DND-41 (cell line): ENCODE measurements at regions not wholly inside any gene's neighbourhood (a gene's known extent, or its start where the extent isn't known, plus 50 kb on each side); places are given as distances from the start of the nearest gene placed in this dataset.

Experiments used
- EZH2 ChIP-seq: IDR thresholded peaks from 3 replicates; pipeline ENCODE4 v1.6.1; 2012; ENCODE audit warnings: borderline replicate concordance, low read depth, mild to moderate bottlenecking, moderate library complexity, low read length, inconsistent platforms; ENCODE audit not compliant: severe bottlenecking
- TF ChIP-seq, protein P1 (sequence below): IDR thresholded peaks from 2 replicates; pipeline ENCODE4 v1.5.1; 2012; ENCODE audit warnings: borderline replicate concordance, low read length, moderate library complexity, mild to moderate bottlenecking; ENCODE audit not compliant: poor library complexity, severe bottlenecking; ENCODE audit errors: extremely low read depth

DNA sequence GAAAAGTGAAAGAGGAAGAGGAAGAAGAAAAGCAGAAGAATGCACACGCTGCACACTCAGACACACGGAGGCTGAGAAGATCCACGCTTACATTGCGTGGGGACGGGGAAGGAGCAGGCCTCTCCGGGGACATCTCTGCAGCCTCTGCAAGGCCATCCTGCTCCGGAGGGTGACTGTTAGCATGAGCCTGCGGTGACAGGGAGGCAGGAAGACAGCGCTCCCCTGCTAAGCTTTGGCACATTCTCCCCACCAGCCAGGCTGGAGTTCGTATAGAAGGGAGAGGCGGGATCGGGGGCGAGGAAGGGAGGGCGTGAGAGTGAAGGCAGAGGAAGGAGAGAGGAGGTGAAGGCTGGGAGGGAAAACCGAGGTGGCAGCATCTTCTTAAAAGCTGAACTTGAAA is 366.0 kb upstream of the SHH start:
- TF ChIP-seq, protein P1, sequence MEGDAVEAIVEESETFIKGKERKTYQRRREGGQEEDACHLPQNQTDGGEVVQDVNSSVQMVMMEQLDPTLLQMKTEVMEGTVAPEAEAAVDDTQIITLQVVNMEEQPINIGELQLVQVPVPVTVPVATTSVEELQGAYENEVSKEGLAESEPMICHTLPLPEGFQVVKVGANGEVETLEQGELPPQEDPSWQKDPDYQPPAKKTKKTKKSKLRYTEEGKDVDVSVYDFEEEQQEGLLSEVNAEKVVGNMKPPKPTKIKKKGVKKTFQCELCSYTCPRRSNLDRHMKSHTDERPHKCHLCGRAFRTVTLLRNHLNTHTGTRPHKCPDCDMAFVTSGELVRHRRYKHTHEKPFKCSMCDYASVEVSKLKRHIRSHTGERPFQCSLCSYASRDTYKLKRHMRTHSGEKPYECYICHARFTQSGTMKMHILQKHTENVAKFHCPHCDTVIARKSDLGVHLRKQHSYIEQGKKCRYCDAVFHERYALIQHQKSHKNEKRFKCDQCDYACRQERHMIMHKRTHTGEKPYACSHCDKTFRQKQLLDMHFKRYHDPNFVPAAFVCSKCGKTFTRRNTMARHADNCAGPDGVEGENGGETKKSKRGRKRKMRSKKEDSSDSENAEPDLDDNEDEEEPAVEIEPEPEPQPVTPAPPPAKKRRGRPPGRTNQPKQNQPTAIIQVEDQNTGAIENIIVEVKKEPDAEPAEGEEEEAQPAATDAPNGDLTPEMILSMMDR = no peak
- no peak for TF ChIP-seq EZH2
